ENCODE measurements at regions not wholly inside any gene's neighbourhood (a gene's known extent, or its start where the extent isn't known, plus 50 kb on each side); places are given as distances from the start of the nearest gene placed in this dataset.
A peak's percentile ranks its signal among the peaks of the same experiment; 100 is the strongest.

- no peak for DNase-seq
Observed at GRCh38 chr21:41560661-41561158, 52.8 kb upstream of the TMPRSS2 start.

- peak; percentile 44 for DNase-seq
Observed at GRCh38 chr21:41559658-41560631, 52.0 kb upstream of the TMPRSS2 start.

- DNase-seq: no peak
Observed at GRCh38 chr21:41558842-41559241, 50.9 kb upstream of the TMPRSS2 start.

GRCh38 chr21:41557884-41558283 is 49.9 kb upstream of the TMPRSS2 start:
- no peak for DNase-seq
